MV-4-11 (cell line): ENCODE measurements at regions not wholly inside any gene's neighbourhood (a gene's known extent, or its start where the extent isn't known, plus 50 kb on each side); places are given as distances from the start of the nearest gene placed in this dataset.
"Not testable (repeated sequence)": the region's sequence is repeated elsewhere in the genome, so short reads cannot be mapped to it uniquely, and the experiment has no call there.

Experiments
- DNase-seq: peaks from one replicate; lab custom pipeline; 2025; lab: John Stamatoyannopoulos, UW

- no peak for DNase-seq
These were observed 205.2 kb upstream of the WSCD1 start for GRCh38 chr17:5864741-5865657.

DNA sequence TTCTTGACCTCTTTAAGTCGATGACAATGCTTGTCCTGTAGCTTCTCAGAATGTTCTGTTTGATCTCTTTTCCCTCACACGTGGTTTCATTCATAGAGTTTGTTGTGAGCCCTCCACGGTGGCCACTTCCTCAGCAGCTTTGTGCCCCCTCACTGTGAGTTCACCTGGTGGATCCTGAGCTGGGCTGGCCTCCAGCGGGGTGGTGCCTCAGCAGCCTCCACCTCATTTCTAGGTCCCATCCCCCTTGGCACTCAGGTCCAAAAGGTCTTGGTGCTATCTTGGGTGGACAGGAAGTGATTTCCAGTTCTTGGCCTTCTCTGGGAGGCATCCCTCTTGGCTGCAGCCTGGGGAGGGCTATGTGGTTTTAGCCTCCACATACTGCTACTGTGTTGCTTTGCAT lies 203.2 kb upstream of the WSCD1 start:
- no peak for DNase-seq

GRCh38 chr17:5869041-5869745 lies 201.0 kb upstream of the WSCD1 start:
- DNase-seq = no peak

- no peak for DNase-seq
These were observed 199.8 kb upstream of the WSCD1 start for GRCh38 chr17:5870231-5870953.

DNA sequence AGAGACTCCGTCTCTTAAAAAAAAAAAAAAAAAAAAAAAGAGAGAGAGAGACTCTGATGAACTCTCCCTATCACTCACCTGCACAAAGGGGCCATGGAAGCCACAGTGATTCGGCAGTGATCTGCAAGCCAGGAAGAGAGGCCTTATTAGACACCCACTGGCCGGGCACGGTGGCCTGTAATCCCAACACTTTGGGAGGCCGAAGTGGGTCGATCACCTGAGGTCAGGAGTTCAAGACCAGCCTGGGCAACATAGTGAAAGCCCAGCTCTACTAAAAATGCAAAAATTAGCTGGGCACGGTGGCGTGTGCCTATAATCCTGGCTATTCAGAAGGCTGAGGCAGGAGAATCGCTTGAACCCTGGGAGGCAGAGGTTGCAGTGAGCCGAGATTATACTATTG lies 198.5 kb upstream of the WSCD1 start:
- DNase-seq = no peak

- DNase-seq = no peak
These were observed 197.3 kb upstream of the WSCD1 start for GRCh38 chr17:5872831-5873230.

DNA sequence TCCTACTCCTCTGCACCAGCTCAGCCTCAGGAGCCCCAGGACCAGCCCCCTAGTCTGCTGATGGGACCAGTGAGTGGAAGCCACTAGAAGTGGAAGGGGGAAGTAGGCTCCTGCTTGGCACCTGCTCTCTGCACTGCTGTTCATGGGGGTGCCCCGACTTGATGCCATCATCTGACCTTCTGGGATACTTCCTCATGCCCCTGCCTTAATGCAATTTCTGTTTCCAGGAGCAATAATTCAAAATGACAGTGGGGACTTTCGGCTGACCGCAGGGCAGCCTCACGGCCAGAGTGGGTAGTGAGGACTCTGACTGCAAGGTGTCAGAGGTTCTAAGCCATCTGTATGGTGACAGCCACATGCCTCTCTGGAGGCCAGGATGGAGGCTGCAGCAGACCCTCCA lies 196.4 kb upstream of the WSCD1 start:
- DNase-seq = no peak

DNA sequence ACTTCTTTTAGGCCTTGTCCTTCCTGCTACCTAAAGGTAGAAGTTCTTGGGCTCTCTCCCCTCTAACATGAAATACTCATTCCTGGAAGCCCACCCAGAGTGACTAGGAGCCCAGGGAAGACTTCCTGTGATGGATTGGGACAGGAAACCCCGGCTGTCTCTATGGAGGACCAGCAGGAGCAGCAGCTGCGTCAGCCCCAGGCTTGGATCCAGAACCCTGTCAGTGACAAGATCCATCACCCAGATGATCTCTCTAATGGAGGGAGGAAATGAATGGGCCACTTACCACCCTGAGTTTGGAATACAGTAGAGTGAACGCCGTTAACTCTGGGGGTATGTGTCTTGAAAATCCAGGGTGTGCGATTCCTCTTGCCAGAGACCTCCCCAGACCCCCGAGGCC lies 195.7 kb upstream of the WSCD1 start:
- DNase-seq = no peak

- no peak for DNase-seq
These were observed 192.8 kb upstream of the WSCD1 start for GRCh38 chr17:5877366-5877765.

GRCh38 chr17:5877948-5878347 lies 192.2 kb upstream of the WSCD1 start:
- no peak for DNase-seq

DNA sequence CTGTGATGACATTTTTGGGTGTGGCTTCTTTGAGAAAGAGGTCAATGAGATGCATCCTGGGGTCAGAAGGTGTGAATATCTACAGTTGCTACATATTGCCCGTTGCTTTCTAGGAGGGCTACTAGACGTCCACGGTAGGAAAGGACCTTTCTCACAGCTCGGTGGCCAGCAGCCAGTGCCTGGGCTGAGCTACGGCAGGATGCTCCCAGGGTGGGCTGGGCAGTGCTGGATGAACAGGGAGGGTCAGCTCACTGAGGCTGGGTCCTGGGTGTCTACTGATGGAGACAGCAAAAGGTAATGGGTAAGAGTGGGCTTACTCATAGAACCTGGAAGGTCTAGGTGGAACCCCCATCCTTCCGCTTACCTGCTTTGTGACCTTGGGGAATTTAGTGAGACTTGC lies 188.3 kb upstream of the WSCD1 start:
- no peak for DNase-seq

DNA sequence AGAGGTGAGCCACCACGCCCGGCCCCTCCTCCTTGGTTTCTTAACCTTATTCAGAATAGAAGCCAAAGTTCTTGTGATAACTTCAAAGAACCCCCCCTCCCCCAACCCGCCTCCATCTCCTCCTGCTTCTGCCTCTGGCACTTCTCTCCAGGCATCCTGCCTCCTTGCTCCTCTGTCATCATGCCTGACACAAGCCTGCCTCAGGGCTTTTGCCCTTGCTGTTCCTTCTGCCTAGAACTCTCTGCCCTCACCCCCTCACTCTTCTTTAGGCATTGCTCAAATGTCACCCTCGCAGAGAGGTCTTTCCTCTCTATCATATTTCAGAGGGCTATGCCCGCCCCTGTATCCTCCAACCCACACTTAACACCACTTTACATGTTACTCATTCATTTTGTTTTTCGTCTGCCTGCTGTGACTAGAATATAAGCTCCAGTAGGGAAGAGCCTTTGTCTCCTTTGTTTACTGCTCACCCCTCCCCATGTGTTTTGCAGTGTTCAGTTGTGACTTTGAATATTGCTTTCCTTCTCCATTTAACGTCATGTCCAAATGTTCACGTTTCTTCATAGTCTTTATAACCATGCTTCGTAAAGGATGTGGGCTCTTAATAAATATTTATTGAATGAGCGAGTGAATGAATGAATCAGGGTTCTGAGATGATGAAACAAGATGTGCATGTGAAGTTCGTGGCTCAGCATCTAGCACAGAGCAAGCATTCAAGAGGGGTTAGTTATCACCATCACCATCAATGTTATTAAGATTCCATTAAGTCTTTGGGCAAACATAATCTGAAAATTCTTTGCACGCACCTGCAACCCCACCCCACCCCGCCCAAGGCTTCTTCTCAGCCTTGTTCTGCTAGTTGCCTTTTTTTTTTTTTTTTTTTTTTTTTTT lies 186.2 kb upstream of the WSCD1 start:
- DNase-seq = no peak

DNA sequence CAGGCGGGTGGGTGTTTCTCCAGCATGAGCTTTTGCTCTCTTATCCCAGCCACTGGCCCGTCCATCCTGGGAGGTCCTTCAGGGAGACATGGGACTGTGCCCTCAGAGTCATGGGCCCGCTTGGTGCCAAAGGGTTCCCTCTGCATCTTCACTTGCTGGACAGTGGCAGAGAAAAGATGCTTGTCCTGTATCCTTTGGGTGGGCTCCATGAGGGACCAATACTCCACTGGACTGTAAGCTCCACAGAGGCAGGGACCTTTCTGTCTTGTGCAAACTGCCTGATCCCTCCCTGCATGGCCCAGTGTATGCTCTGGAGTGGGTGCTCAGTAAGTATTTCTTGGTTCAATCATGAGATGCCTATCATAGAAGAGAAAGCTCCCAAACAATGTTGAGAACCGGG lies 184.8 kb upstream of the WSCD1 start:
- no peak for DNase-seq

- DNase-seq = no peak
These were observed 181.4 kb upstream of the WSCD1 start for GRCh38 chr17:5888811-5889210.

GRCh38 chr17:5892921-5893675 lies 177.1 kb upstream of the WSCD1 start:
- DNase-seq = no peak

GRCh38 chr17:5893741-5894140 lies 176.4 kb upstream of the WSCD1 start:
- DNase-seq = no peak

- no peak for DNase-seq
These were observed 174.9 kb upstream of the WSCD1 start for GRCh38 chr17:5895276-5895675.

- DNase-seq = no peak
These were observed 174.0 kb upstream of the WSCD1 start for GRCh38 chr17:5896215-5896614.

DNA sequence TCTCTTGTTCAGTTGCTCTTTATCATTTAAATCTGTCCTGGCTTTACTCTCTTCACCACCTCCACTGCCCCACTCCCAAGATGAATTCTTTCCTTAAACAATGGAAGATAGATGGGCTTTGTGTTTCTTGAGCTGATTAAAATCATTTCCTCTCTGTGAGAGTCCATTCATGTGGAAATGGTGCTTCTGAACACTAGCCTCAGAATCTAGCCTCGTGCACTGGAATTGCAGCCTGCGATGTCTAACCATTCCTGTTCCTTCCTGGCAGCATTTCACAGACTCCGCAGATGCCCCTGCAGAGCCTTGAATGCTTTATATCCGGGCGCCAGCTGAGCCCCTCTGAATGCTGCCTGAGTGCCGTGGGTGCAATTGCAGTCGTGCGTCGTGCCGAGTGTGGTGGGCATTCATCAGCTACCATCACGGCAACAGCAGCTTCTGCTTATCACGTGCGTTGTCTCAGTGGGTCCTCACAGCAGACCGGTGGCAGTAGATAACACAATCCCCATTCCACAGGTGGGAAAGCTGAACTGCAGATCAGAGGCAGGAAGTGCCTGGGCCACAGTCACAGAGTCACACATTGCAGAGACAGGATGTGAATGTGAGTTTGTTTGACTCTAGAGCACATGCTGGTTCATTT lies 172.8 kb upstream of the WSCD1 start:
- DNase-seq = no peak

DNA sequence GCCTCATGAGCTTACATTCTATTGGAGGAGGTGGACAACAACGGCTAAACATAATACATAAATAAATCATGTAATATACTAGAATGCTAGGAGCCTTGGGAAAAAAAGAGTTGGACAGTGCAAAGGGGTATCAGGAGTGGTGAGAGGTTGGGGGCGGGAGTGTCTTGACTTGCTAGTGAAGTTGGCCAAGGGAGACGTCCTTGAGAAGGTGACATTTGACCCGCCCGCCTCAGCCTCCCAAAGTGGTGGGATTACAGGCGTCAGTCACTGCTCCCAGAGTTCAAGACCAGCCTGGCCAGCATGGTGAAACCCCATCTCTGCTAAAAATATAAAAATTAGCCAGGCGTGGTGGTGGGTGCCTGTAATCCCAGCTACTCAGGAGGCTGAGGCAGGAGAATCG lies 172.2 kb upstream of the WSCD1 start:
- DNase-seq = not testable (repeated sequence)

DNA sequence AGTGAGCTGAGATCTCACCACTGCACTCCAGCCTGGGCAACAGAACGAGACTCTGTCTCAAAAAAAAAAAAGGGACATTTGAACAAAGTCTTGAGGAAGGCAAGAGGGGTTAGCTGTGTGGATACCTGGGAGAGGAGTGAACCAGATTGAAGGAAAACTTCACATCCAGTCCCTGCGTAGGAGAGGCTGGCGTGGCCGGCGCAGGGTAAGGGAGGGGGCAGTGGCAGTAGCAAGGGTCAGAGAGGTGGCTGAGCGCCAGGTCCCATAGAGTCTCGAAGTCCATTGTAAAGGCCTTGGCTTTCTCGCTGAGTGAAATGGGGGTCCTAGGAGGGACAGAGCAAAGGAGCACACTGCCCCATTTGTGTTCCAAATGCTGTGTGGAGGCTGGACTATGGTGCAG lies 171.8 kb upstream of the WSCD1 start:
- no peak for DNase-seq
